Naive B cell (primary cell): ENCODE measurements at regions not wholly inside any gene's neighbourhood (a gene's known extent, or its start where the extent isn't known, plus 50 kb on each side); places are given as distances from the start of the nearest gene placed in this dataset.

ENCODE experiments used
- ATAC-seq, 2 donors: fragments of 150-1000 bp; cut with Tn5 transposase; 2 replicates each; pipeline ENCODE4 v1.10.0; 2021; ENCODE audit warnings: low read depth in 2 of 2, mild to moderate bottlenecking in 2 of 2, moderate library complexity in 2 of 2
- DNase-seq: peaks from one replicate; pipeline ENCODE4 v3.0.0; 2022
- H3K27ac Mint-ChIP-seq, 6 donors: one replicate each; pipeline ENCODE4 v1.8.0; 2020 to 2022; ENCODE audit warnings: mild to moderate bottlenecking in 6 of 6, mixed read lengths in 6 of 6, moderate library complexity in 5 of 6, inconsistent platforms in 2 of 6
- H3K27me3 Mint-ChIP-seq, 3 donors: one replicate each; pipeline ENCODE4 v1.8.0; 2021 to 2022; ENCODE audit warnings: mixed read lengths in 3 of 3, mild to moderate bottlenecking in 1 of 3
- H3K36me3 Mint-ChIP-seq, 2 donors: one replicate each; pipeline ENCODE4 v1.8.0; 2020 to 2022; ENCODE audit warnings: mixed read lengths in 2 of 2, inconsistent platforms in 1 of 2, mild to moderate bottlenecking in 1 of 2
- H3K4me1 Mint-ChIP-seq, 3 donors: one replicate each; pipeline ENCODE4 v1.8.0; 2020 to 2022; ENCODE audit warnings: mixed read lengths in 3 of 3, inconsistent platforms in 1 of 3, mild to moderate bottlenecking in 1 of 3, moderate library complexity in 1 of 3
- H3K4me3 Mint-ChIP-seq, 8 donors: one replicate each; pipeline ENCODE4 v1.8.0; 2020 to 2022; ENCODE audit warnings: mild to moderate bottlenecking in 8 of 8, mixed read lengths in 8 of 8, moderate library complexity in 8 of 8, inconsistent platforms in 2 of 8
- H3K9me3 Mint-ChIP-seq, 7 donors: one replicate each; pipeline ENCODE4 v1.8.0; 2020 to 2022; ENCODE audit warnings: mixed read lengths in 7 of 7, mild to moderate bottlenecking in 5 of 7, inconsistent platforms in 2 of 7, moderate library complexity in 1 of 7

- ATAC-seq (no peak), DNase-seq (no peak)
- Mint-ChIP-seq H3K27me3 (no peaks in the 10 kb centered on the region), H3K36me3 (no peaks in the 10 kb centered on the region), H3K27ac (peak overlapping the region in 1 of 6 donors; percentile 70), H3K4me3 (no peak overlapping the region), H3K9me3 (peaks cover 8 to 34% (median 13%) of the 10 kb centered on the region in 7 donors), H3K4me1 (no peaks in the 10 kb centered on the region)
These were observed 180.3 kb upstream of the RGS18 start for GRCh38 chr1:191977874-191978506.

- DNase-seq (no peak), ATAC-seq (no peak)
- Mint-ChIP-seq H3K36me3 (no peaks in the 10 kb centered on the region), H3K27me3 (no peaks in the 10 kb centered on the region), H3K9me3 (peaks cover 9 to 37% (median 16%) of the 10 kb centered on the region in 7 donors), H3K4me3 (no peak overlapping the region), H3K27ac (no peak overlapping the region), H3K4me1 (no peaks in the 10 kb centered on the region)
These were observed 173.4 kb upstream of the RGS18 start for GRCh38 chr1:191984856-191985255.

GRCh38 chr1:191992118-191992517 lies 166.1 kb upstream of the RGS18 start:
- ATAC-seq = no peak
- no peak for DNase-seq
- H3K4me3 Mint-ChIP-seq = no peak overlapping the region
- no peaks in the 10 kb centered on the region for H3K36me3 Mint-ChIP-seq
- H3K27ac Mint-ChIP-seq = no peak overlapping the region
- H3K4me1 Mint-ChIP-seq = no peaks in the 10 kb centered on the region
- no peaks in the 10 kb centered on the region for H3K27me3 Mint-ChIP-seq
- no peaks in the 10 kb centered on the region for H3K9me3 Mint-ChIP-seq

GRCh38 chr1:191993549-191993948 lies 164.7 kb upstream of the RGS18 start:
- H3K27ac Mint-ChIP-seq = no peak overlapping the region
- no peaks in the 10 kb centered on the region for H3K36me3 Mint-ChIP-seq

GRCh38 chr1:192002063-192002462 lies 156.2 kb upstream of the RGS18 start:
- Mint-ChIP-seq H3K27ac (no peak overlapping the region), H3K36me3 (no peaks in the 10 kb centered on the region), H3K27me3 (no peaks in the 10 kb centered on the region), H3K4me3 (no peak overlapping the region), H3K9me3 (no peaks in the 10 kb centered on the region), H3K4me1 (no peaks in the 10 kb centered on the region)
- no peak for DNase-seq
- ATAC-seq = no peak

More at GRCh38 chr1:191993549-191993948, 164.7 kb upstream of the RGS18 start:
- DNase-seq (no peak), ATAC-seq (no peak)
- Mint-ChIP-seq H3K4me1 (no peaks in the 10 kb centered on the region), H3K9me3 (no peaks in the 10 kb centered on the region), H3K4me3 (no peak overlapping the region), H3K27me3 (no peaks in the 10 kb centered on the region)

GRCh38 chr1:192003295-192004077 lies 154.8 kb upstream of the RGS18 start:
- no peak for ATAC-seq
- no peak for DNase-seq
- Mint-ChIP-seq H3K9me3 (peaks cover 0 to 5% (median 0%) of the 10 kb centered on the region in 7 donors), H3K27ac (no peak overlapping the region), H3K4me1 (no peaks in the 10 kb centered on the region), H3K27me3 (no peaks in the 10 kb centered on the region), H3K4me3 (no peak overlapping the region), H3K36me3 (no peaks in the 10 kb centered on the region)

GRCh38 chr1:192005976-192006375 lies 152.3 kb upstream of the RGS18 start:
- DNase-seq (no peak), ATAC-seq (no peak)
- peaks cover 0 to 5% (median 0%) of the 10 kb centered on the region in 7 donors for H3K9me3 Mint-ChIP-seq
- H3K4me3 Mint-ChIP-seq = no peak overlapping the region
- no peaks in the 10 kb centered on the region for H3K36me3 Mint-ChIP-seq
- no peaks in the 10 kb centered on the region for H3K4me1 Mint-ChIP-seq
- H3K27me3 Mint-ChIP-seq = no peaks in the 10 kb centered on the region
- H3K27ac Mint-ChIP-seq = peak overlapping the region in 1 of 6 donors; percentile 33

GRCh38 chr1:192008281-192008825 lies 149.9 kb upstream of the RGS18 start:
- DNase-seq = no peak
- Mint-ChIP-seq H3K27ac (no peak overlapping the region), H3K4me1 (no peaks in the 10 kb centered on the region), H3K9me3 (peaks cover 0 to 5% (median 0%) of the 10 kb centered on the region in 7 donors), H3K36me3 (no peaks in the 10 kb centered on the region), H3K4me3 (no peak overlapping the region), H3K27me3 (no peaks in the 10 kb centered on the region)
- no peak for ATAC-seq

GRCh38 chr1:192010406-192010805 lies 147.9 kb upstream of the RGS18 start:
- Mint-ChIP-seq H3K27ac (no peak overlapping the region), H3K4me3 (no peak overlapping the region), H3K36me3 (no peaks in the 10 kb centered on the region), H3K4me1 (no peaks in the 10 kb centered on the region), H3K9me3 (peaks cover 0 to 5% (median 0%) of the 10 kb centered on the region in 7 donors), H3K27me3 (no peaks in the 10 kb centered on the region)
- no peak for ATAC-seq
- no peak for DNase-seq

- H3K36me3 Mint-ChIP-seq = no peaks in the 10 kb centered on the region
- no peak overlapping the region for H3K27ac Mint-ChIP-seq
- peaks cover 0 to 5% (median 0%) of the 10 kb centered on the region in 7 donors for H3K9me3 Mint-ChIP-seq
- no peak overlapping the region for H3K4me3 Mint-ChIP-seq
- ATAC-seq (no peak), DNase-seq (no peak)
- H3K4me1 Mint-ChIP-seq = no peaks in the 10 kb centered on the region
- no peaks in the 10 kb centered on the region for H3K27me3 Mint-ChIP-seq
These were observed 146.7 kb upstream of the RGS18 start for GRCh38 chr1:192011525-192011924.

- H3K27ac Mint-ChIP-seq = no peak overlapping the region
- no peaks in the 10 kb centered on the region for H3K27me3 Mint-ChIP-seq
- no peaks in the 10 kb centered on the region for H3K36me3 Mint-ChIP-seq
- peaks cover 0 to 9% (median 4%) of the 10 kb centered on the region in 7 donors for H3K9me3 Mint-ChIP-seq
- no peak overlapping the region for H3K4me3 Mint-ChIP-seq
- DNase-seq (no peak), ATAC-seq (no peak)
- no peaks in the 10 kb centered on the region for H3K4me1 Mint-ChIP-seq
These were observed 135.4 kb upstream of the RGS18 start for GRCh38 chr1:192022827-192023226.

- ATAC-seq (no peak), DNase-seq (no peak)
- no peaks in the 10 kb centered on the region for H3K27me3 Mint-ChIP-seq
- H3K9me3 Mint-ChIP-seq = peaks cover 0 to 8% (median 2%) of the 10 kb centered on the region in 7 donors
- H3K36me3 Mint-ChIP-seq = no peaks in the 10 kb centered on the region
- H3K4me1 Mint-ChIP-seq = no peaks in the 10 kb centered on the region
- peak overlapping the region in 1 of 6 donors; percentile 40 for H3K27ac Mint-ChIP-seq
- peak overlapping the region in 1 of 8 donors; percentile 47 for H3K4me3 Mint-ChIP-seq
These were observed 133.4 kb upstream of the RGS18 start for GRCh38 chr1:192024881-192025280.

- Mint-ChIP-seq H3K4me1 (no peaks in the 10 kb centered on the region), H3K4me3 (no peak overlapping the region), H3K9me3 (peaks cover 0 to 7% (median 2%) of the 10 kb centered on the region in 7 donors), H3K27ac (no peak overlapping the region), H3K36me3 (no peaks in the 10 kb centered on the region), H3K27me3 (no peaks in the 10 kb centered on the region)
- ATAC-seq (no peak), DNase-seq (no peak)
These were observed 119.7 kb upstream of the RGS18 start for GRCh38 chr1:192038567-192038966.

- DNase-seq (no peak), ATAC-seq (no peak)
- Mint-ChIP-seq H3K27ac (no peak overlapping the region), H3K4me3 (no peak overlapping the region), H3K4me1 (no peaks in the 10 kb centered on the region), H3K9me3 (peaks cover 0 to 5% (median 0%) of the 10 kb centered on the region in 7 donors), H3K27me3 (no peaks in the 10 kb centered on the region), H3K36me3 (no peaks in the 10 kb centered on the region)
These were observed 113.1 kb upstream of the RGS18 start for GRCh38 chr1:192045131-192045530.
